ENCODE measurements at regions not wholly inside any gene's neighbourhood (a gene's known extent, or its start where the extent isn't known, plus 50 kb on each side); places are given as distances from the start of the nearest gene placed in this dataset.

DNA sequence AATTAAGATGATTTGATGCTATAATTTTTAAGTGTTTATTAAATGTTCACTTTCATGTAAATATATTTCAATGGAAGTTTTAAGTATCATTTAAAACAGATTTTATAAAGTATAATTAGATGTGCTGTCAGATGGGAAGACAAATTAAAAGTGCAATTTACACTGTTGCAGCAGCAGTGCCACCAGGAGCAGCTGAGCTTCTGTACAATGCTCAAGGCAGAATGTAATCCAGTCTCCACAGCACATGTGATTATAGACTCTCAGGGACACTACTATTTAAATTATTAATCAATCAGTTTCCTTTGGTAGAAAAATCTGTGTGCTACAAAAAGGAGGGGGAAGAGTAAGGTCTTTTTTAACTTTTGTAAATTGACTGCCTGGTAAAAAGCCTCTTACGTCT lies 285.7 kb upstream of the USP15 start:
- TF ChIP-seq, protein P1, sequence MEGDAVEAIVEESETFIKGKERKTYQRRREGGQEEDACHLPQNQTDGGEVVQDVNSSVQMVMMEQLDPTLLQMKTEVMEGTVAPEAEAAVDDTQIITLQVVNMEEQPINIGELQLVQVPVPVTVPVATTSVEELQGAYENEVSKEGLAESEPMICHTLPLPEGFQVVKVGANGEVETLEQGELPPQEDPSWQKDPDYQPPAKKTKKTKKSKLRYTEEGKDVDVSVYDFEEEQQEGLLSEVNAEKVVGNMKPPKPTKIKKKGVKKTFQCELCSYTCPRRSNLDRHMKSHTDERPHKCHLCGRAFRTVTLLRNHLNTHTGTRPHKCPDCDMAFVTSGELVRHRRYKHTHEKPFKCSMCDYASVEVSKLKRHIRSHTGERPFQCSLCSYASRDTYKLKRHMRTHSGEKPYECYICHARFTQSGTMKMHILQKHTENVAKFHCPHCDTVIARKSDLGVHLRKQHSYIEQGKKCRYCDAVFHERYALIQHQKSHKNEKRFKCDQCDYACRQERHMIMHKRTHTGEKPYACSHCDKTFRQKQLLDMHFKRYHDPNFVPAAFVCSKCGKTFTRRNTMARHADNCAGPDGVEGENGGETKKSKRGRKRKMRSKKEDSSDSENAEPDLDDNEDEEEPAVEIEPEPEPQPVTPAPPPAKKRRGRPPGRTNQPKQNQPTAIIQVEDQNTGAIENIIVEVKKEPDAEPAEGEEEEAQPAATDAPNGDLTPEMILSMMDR (IDR thresholded peaks at IDR 0.05; ENCODE audit: poor library complexity) = no peak
- TF ChIP-seq EZH2phosphoT487 (IDR thresholded peaks at IDR 0.05; ENCODE audit: low read depth, severe bottlenecking, unreplicated experiment) = no peak

Data from hepatocyte (in vitro differentiated cells).